HG03045 (cell line): ENCODE measurements at regions not wholly inside any gene's neighbourhood (a gene's known extent, or its start where the extent isn't known, plus 50 kb on each side); places are given as distances from the start of the nearest gene placed in this dataset.

ENCODE experiments used
- ATAC-seq: cut with Tn5 transposase; IDR thresholded peaks from one replicate; pipeline ENCODE4 v1.9.1; 2021; ENCODE audit warnings: mild to moderate bottlenecking, moderate library complexity; ENCODE audit not compliant: unreplicated experiment

GRCh38 chr2:2877427-2877826 lies 500.2 kb downstream of the EIPR1 start:
- no peak for ATAC-seq

GRCh38 chr2:2876331-2877221 lies 501.0 kb downstream of the EIPR1 start:
- no peak for ATAC-seq

- ATAC-seq, result no peak
These were observed 501.8 kb downstream of the EIPR1 start for GRCh38 chr2:2875831-2876230.

GRCh38 chr2:2875296-2875695 lies 502.3 kb downstream of the EIPR1 start:
- ATAC-seq, result no peak

GRCh38 chr2:2874805-2875204 lies 502.8 kb downstream of the EIPR1 start:
- no peak for ATAC-seq

GRCh38 chr2:2874341-2874740 lies 503.3 kb downstream of the EIPR1 start:
- no peak for ATAC-seq

GRCh38 chr2:2873450-2873811 lies 504.2 kb downstream of the EIPR1 start:
- ATAC-seq, result no peak

GRCh38 chr2:2872713-2873449 lies 504.7 kb downstream of the EIPR1 start:
- no peak for ATAC-seq

- no peak for ATAC-seq
These were observed 505.4 kb downstream of the EIPR1 start for GRCh38 chr2:2872309-2872617.

GRCh38 chr2:2871480-2872308 lies 505.9 kb downstream of the EIPR1 start:
- no peak for ATAC-seq

GRCh38 chr2:2870106-2870505 lies 507.5 kb downstream of the EIPR1 start:
- no peak for ATAC-seq

- ATAC-seq, result no peak
These were observed 508.1 kb downstream of the EIPR1 start for GRCh38 chr2:2869553-2869952.

- ATAC-seq, result no peak
These were observed 509.5 kb downstream of the EIPR1 start for GRCh38 chr2:2868085-2868484.

GRCh38 chr2:2867397-2867979 lies 510.1 kb downstream of the EIPR1 start:
- ATAC-seq, result no peak

- no peak for ATAC-seq
These were observed 511.2 kb downstream of the EIPR1 start for GRCh38 chr2:2866459-2866858.

GRCh38 chr2:2862386-2862785 lies 515.2 kb downstream of the EIPR1 start:
- no peak for ATAC-seq

- ATAC-seq, result no peak
These were observed 515.9 kb downstream of the EIPR1 start for GRCh38 chr2:2861666-2862240.

- no peak for ATAC-seq
These were observed 516.9 kb downstream of the EIPR1 start for GRCh38 chr2:2860589-2861300.

GRCh38 chr2:2859732-2860131 lies 517.9 kb downstream of the EIPR1 start:
- ATAC-seq, result no peak

GRCh38 chr2:2859164-2859563 lies 518.5 kb downstream of the EIPR1 start:
- no peak for ATAC-seq
